Loucy (cell line): ENCODE measurements at regions not wholly inside any gene's neighbourhood (a gene's known extent, or its start where the extent isn't known, plus 50 kb on each side); places are given as distances from the start of the nearest gene placed in this dataset.

Experiments used
- EZH2phosphoT487 ChIP-seq: fragments of 200-600 bp; IDR thresholded peaks from 2 replicates; pipeline ENCODE4 v1.6.1; 2018; ENCODE audit warnings: antibody characterized with exemption, mild to moderate bottlenecking, moderate library complexity, borderline replicate concordance
- TF ChIP-seq, protein P1 (sequence below): fragments of 200-600 bp; sonication (generic); conservative IDR thresholded peaks from 2 replicates; pipeline ENCODE4 v1.5.1; 2014; ENCODE audit warnings: mild to moderate bottlenecking, antibody characterized with exemption, low read length

DNA sequence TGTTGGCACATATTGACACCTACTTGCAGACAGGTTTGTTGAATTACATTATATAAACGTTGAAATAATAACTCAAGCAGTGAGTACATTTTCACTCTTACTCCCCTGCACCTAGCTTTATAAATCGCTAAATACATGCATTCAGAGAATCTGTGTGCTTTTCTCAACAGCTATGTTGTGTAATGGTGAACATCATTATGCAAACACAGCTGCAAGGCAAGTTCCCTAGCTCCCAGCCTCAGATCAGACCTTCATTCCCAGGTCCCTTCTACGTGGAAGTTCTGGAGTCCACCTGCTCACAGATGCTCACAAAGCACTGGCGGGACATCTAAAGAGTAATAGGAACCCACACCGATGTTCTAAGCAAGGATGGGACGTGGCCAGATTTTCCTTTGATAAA is 86.8 kb upstream of the PEG3 start:
- TF ChIP-seq, protein P1, sequence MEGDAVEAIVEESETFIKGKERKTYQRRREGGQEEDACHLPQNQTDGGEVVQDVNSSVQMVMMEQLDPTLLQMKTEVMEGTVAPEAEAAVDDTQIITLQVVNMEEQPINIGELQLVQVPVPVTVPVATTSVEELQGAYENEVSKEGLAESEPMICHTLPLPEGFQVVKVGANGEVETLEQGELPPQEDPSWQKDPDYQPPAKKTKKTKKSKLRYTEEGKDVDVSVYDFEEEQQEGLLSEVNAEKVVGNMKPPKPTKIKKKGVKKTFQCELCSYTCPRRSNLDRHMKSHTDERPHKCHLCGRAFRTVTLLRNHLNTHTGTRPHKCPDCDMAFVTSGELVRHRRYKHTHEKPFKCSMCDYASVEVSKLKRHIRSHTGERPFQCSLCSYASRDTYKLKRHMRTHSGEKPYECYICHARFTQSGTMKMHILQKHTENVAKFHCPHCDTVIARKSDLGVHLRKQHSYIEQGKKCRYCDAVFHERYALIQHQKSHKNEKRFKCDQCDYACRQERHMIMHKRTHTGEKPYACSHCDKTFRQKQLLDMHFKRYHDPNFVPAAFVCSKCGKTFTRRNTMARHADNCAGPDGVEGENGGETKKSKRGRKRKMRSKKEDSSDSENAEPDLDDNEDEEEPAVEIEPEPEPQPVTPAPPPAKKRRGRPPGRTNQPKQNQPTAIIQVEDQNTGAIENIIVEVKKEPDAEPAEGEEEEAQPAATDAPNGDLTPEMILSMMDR: no peak
- TF ChIP-seq EZH2phosphoT487: no peak
